HCT116 (cell line): ENCODE measurements at regions not wholly inside any gene's neighbourhood (a gene's known extent, or its start where the extent isn't known, plus 50 kb on each side); places are given as distances from the start of the nearest gene placed in this dataset.

Source experiments
- ATAC-seq: fragments of 200-7000 bp; cut with Tn5 transposase; 2 replicates; pipeline ENCODE4 v1.9.1; 2020; ENCODE audit warnings: mild to moderate bottlenecking, moderate library complexity
- BruUV-seq: library from RNA; stranded (reverse); fragments of 400-500 nt; replicated peaks from 2 replicates; lab custom pipeline; 2021; lab: Mats Ljungman, UMichigan
- CTCF ChIA-PET: fragments of 300-600 bp; sonication (Branson Sonifier 250); formaldehyde crosslinking; loops from one replicate; lab custom pipeline; 2021; ENCODE audit warnings: antibody characterized with exemption; lab: Charles Lee
- POLR2A ChIA-PET: fragments of 300-600, 350-600 bp; sonication (Branson Sonifier 250); formaldehyde crosslinking; loops from one replicate; lab custom pipeline; 2021; ENCODE audit warnings: antibody characterized with exemption; lab: Charles Lee
- RAD21 ChIA-PET, 2 experiments: fragments of 300-600 bp; sonication (Branson Sonifier 250); formaldehyde crosslinking; loops; one replicate each; lab custom pipeline; 2023; ENCODE audit warnings: low total read pairs in 2 of 2; ENCODE audit not compliant: uncharacterized antibody in 2 of 2, unreplicated experiment in 2 of 2, low non-redundant PET in 1 of 2; lab: Charles Lee
- DNase-seq: peaks from one replicate; pipeline ENCODE4 v3.0.0-alpha.2; 2010; ENCODE audit warnings: low read depth, low spot score
- H2AFZ ChIP-seq: fragments of 200-600 bp; shearing (Covaris generic), sonication (generic); 2 replicates; pipeline ENCODE4 v1.6.1; 2017; ENCODE audit warnings: low read depth, mixed run types, mixed read lengths, antibody characterized with exemption, low read length; ENCODE audit not compliant: poor library complexity, severe bottlenecking
- H3K27ac ChIP-seq: 2 replicates; pipeline ENCODE4 v1.5.1; 2012; ENCODE audit warnings: low read depth, low read length
- H3K27me3 ChIP-seq: fragments of 200-600 bp; sonication (generic); 2 replicates; pipeline ENCODE4 v1.6.1; 2016; ENCODE audit warnings: mixed run types, low read length, mixed read lengths; ENCODE audit not compliant: insufficient read depth
- H3K36me3 ChIP-seq, 2 experiments: fragments of 200-500 bp in 1 of 2; fragments of 200-600 bp in 1 of 2; sonication (Bioruptor generic) in 1 of 2; sonication (generic) in 1 of 2; 2 replicates each; pipeline versions ENCODE4 v1.5.1 to v1.6.1; 2014 to 2016; ENCODE audit warnings: low read length in 2 of 2, inconsistent platforms in 1 of 2, mixed read lengths in 1 of 2, mixed run types in 1 of 2; ENCODE audit not compliant: insufficient read depth in 2 of 2, control insufficient read depth in 1 of 2
- H3K4me1 ChIP-seq, 2 experiments: fragments of 200-600 bp in 1 of 2; sonication (generic) in 1 of 2; 2 replicates each; pipeline versions ENCODE4 v1.5.1 to v1.6.1; 2012 to 2017; ENCODE audit warnings: low read length in 2 of 2, inconsistent platforms in 1 of 2, mild to moderate bottlenecking in 1 of 2, mixed read lengths in 1 of 2, mixed run types in 1 of 2, moderate library complexity in 1 of 2; ENCODE audit not compliant: insufficient read depth in 2 of 2, control insufficient read depth in 1 of 2
- H3K4me2 ChIP-seq: fragments of 200-600 bp; sonication (generic); 2 replicates; pipeline ENCODE4 v1.6.1; 2017; ENCODE audit warnings: mixed run types, low read length, mixed read lengths
- H3K4me3 ChIP-seq, 2 experiments: fragments of 200-600 bp in 1 of 2; sonication (generic) in 1 of 2; replicated peaks in 1 of 2; 2 replicates each; pipeline ENCODE4 v1.5.1; 2011 to 2016; ENCODE audit warnings: low read length in 2 of 2, control low read depth in 1 of 2, low read depth in 1 of 2, mild to moderate bottlenecking in 1 of 2, mixed read lengths in 1 of 2, mixed run types in 1 of 2
- H3K79me2 ChIP-seq: fragments of 200-600 bp; sonication (generic); 2 replicates; pipeline ENCODE4 v1.6.1; 2017; ENCODE audit warnings: mild to moderate bottlenecking, mixed run types, low read length, moderate library complexity, mixed read lengths; ENCODE audit not compliant: insufficient read depth
- H3K9ac ChIP-seq: fragments of 200-600 bp; sonication (generic); 2 replicates; pipeline ENCODE4 v1.6.1; 2016; ENCODE audit warnings: low read length, mixed read lengths
- H3K9me2 ChIP-seq: fragments of 200-600 bp; sonication (generic), shearing (Covaris generic); 2 replicates; pipeline ENCODE4 v1.6.1; 2017; ENCODE audit warnings: mixed run types, mild to moderate bottlenecking, moderate library complexity; ENCODE audit not compliant: insufficient read depth
- H3K9me3 ChIP-seq, 2 experiments: fragments of 200-500 bp in 1 of 2; fragments of 200-600 bp in 1 of 2; sonication (Bioruptor generic) in 1 of 2; sonication (generic) in 1 of 2; 2 replicates each; pipeline ENCODE4 v1.6.1; 2014 to 2017; ENCODE audit warnings: low read length in 2 of 2, mixed read lengths in 2 of 2, inconsistent platforms in 1 of 2, low read depth in 1 of 2, mild to moderate bottlenecking in 1 of 2, mixed run types in 1 of 2, moderate library complexity in 1 of 2; ENCODE audit not compliant: control insufficient read depth in 1 of 2, insufficient read depth in 1 of 2
- H4K20me1 ChIP-seq: fragments of 200-600 bp; sonication (generic), shearing (Covaris generic); 2 replicates; pipeline ENCODE4 v1.6.1; 2017; ENCODE audit warnings: mixed run types, mild to moderate bottlenecking, moderate library complexity; ENCODE audit not compliant: insufficient read depth
- ATF3 ChIP-seq: IDR thresholded peaks from 2 replicates; pipeline ENCODE4 v1.6.1; 2012
- CBX3 ChIP-seq: IDR thresholded peaks from 2 replicates; pipeline ENCODE4 v1.6.1; 2012; ENCODE audit warnings: low read depth
- CEBPB ChIP-seq: IDR thresholded peaks from 2 replicates; pipeline ENCODE4 v1.6.1; 2012; ENCODE audit warnings: low read depth
- CTCF ChIP-seq, 3 experiments: fragments of 200-600 bp in 1 of 3; sonication (generic) in 1 of 3; IDR thresholded peaks in 2 of 3; conservative IDR thresholded peaks in 1 of 3; 2 replicates each; pipeline ENCODE4 v1.5.1; 2012 to 2017; ENCODE audit warnings: low read depth in 2 of 3, low read length in 2 of 3, antibody characterized with exemption in 1 of 3, borderline replicate concordance in 1 of 3, control low read depth in 1 of 3, mild to moderate bottlenecking in 1 of 3, mixed read lengths in 1 of 3, mixed run types in 1 of 3, moderate library complexity in 1 of 3; ENCODE audit not compliant: insufficient read depth in 1 of 3
- EZH2phosphoT487 ChIP-seq: fragments of 200-600 bp; IDR thresholded peaks from 2 replicates; pipeline ENCODE4 v1.6.1; 2018; ENCODE audit warnings: antibody characterized with exemption, borderline replicate concordance
- JUND ChIP-seq: IDR thresholded peaks from 2 replicates; pipeline ENCODE4 v1.6.1; 2012
- MAX ChIP-seq: IDR thresholded peaks from 2 replicates; pipeline ENCODE4 v1.6.1; 2012
- POLR2AphosphoS5 ChIP-seq: IDR thresholded peaks from 2 replicates; pipeline ENCODE4 v1.6.1; 2011; ENCODE audit warnings: mild to moderate bottlenecking, low read depth, low read length, moderate library complexity
- RAD21 ChIP-seq: IDR thresholded peaks from 2 replicates; pipeline ENCODE4 v1.6.1; 2012; ENCODE audit warnings: low read depth, mild to moderate bottlenecking
- REST ChIP-seq: IDR thresholded peaks from 2 replicates; pipeline ENCODE4 v1.6.1; 2012; ENCODE audit warnings: low read depth
- SIN3A ChIP-seq: IDR thresholded peaks from 2 replicates; pipeline ENCODE4 v1.6.1; 2012; ENCODE audit warnings: low read depth
- SP1 ChIP-seq: IDR thresholded peaks from 2 replicates; pipeline ENCODE4 v1.6.1; 2012; ENCODE audit warnings: low read depth
- SRF ChIP-seq: IDR thresholded peaks from 2 replicates; pipeline ENCODE4 v1.6.1; 2012; ENCODE audit warnings: low read depth
- TCF7L2 ChIP-seq: IDR thresholded peaks from 2 replicates; pipeline ENCODE4 v1.7.0; 2011; ENCODE audit warnings: borderline replicate concordance, inconsistent platforms; ENCODE audit not compliant: insufficient read depth, insufficient read length; ENCODE audit errors: extremely low read depth
- YY1 ChIP-seq: IDR thresholded peaks from 2 replicates; pipeline ENCODE4 v1.6.1; 2011; ENCODE audit warnings: low read length, low read depth, moderate library complexity, mild to moderate bottlenecking; ENCODE audit not compliant: insufficient replicate concordance; ENCODE audit errors: extremely low read depth
- ZFX ChIP-seq: fragments of 450-650 bp; IDR thresholded peaks from 2 replicates; pipeline ENCODE4 v1.6.1; 2017
- ZNF274 ChIP-seq: fragments of 200-500 bp; sonication (Bioruptor generic); IDR thresholded peaks from 2 replicates; pipeline ENCODE4 v1.6.1; 2014; ENCODE audit warnings: mild to moderate bottlenecking, low read depth, low read length, inconsistent platforms
- intact Hi-C: fragments of 100-400 bp; cut with micrococcal nuclease; formaldehyde crosslinking; loops from 2 replicates; pipeline ENCODE4 v1.10.0; 2022

GRCh38 chr12:131592972-131593371 is 117.9 kb upstream of the SFSWAP start:
- peaks cover 5% of the 10 kb centered on the region; the same call in 1 of the 2 replicates for H3K27me3 ChIP-seq
- DNase-seq: no peak
- no peaks in the 10 kb centered on the region for H3K9me2 ChIP-seq
- ChIA-PET POLR2A (no interaction called here), RAD21 (no interaction called here), CTCF (no interaction called here)
- BruUV-seq: no TSS peak
- H2AFZ ChIP-seq: no peak overlapping the region
- no peak overlapping the region for H3K4me2 ChIP-seq
- no peak overlapping the region for H3K9ac ChIP-seq
- TF ChIP-seq SRF (no peak), JUND (no peak)
- H3K27ac ChIP-seq: no peak overlapping the region
- intact Hi-C loops: no loop called here
- H3K4me3 ChIP-seq: no peak overlapping the region
- no peak for ATAC-seq
- no peaks in the 10 kb centered on the region for H3K79me2 ChIP-seq
- H4K20me1 ChIP-seq: no peaks in the 10 kb centered on the region
- no peaks in the 10 kb centered on the region for H3K36me3 ChIP-seq
- no peaks in the 10 kb centered on the region; a peak in 1 of 4 replicates for H3K4me1 ChIP-seq
- no peaks in the 10 kb centered on the region for H3K9me3 ChIP-seq

GRCh38 chr12:131593406-131593805 is 117.5 kb upstream of the SFSWAP start:
- H3K27me3 ChIP-seq: peaks cover 5% of the 10 kb centered on the region; the same call in 1 of the 2 replicates
- CTCF ChIA-PET: no interaction called here
- TF ChIP-seq TCF7L2 (no peak), CBX3 (no peak), ZFX (no peak), ZNF274 (no peak), JUND (no peak), ATF3 (no peak), RAD21 (no peak), SP1 (no peak), CEBPB (no peak), REST (no peak), SIN3A (no peak), YY1 (no peak), CTCF (IDR thresholded peaks at IDR 0.05 in 2 of 3, conservative IDR thresholded peaks at IDR 0.05 in 1 of 3; ENCODE audit: borderline replicate concordance in 1 of 3, insufficient read depth in 1 of 3, low read depth in 2 of 3, low read length in 2 of 3) (no peak), MAX (no peak), POLR2AphosphoS5 (no peak), EZH2phosphoT487 (no peak)

More at GRCh38 chr12:131593406-131593805, 117.5 kb upstream of the SFSWAP start:
- no peaks in the 10 kb centered on the region for H3K79me2 ChIP-seq
- no peaks in the 10 kb centered on the region for H3K9me3 ChIP-seq
- H2AFZ ChIP-seq: no peak overlapping the region
- H4K20me1 ChIP-seq: no peaks in the 10 kb centered on the region
- no peak overlapping the region for H3K4me2 ChIP-seq
- ATAC-seq (no peak), DNase-seq (no peak)
- H3K4me1 ChIP-seq: no peaks in the 10 kb centered on the region; a peak in 1 of 4 replicates
- H3K27ac ChIP-seq: no peak overlapping the region
- intact Hi-C loops: no loop called here
- ChIA-PET RAD21 (no interaction called here), POLR2A (no interaction called here)
- H3K36me3 ChIP-seq: no peaks in the 10 kb centered on the region
- no peak overlapping the region for H3K4me3 ChIP-seq
- BruUV-seq: no TSS peak
- H3K9ac ChIP-seq: no peak overlapping the region
- no peaks in the 10 kb centered on the region for H3K9me2 ChIP-seq
